ENCODE measurements at regions not wholly inside any gene's neighbourhood (a gene's known extent, or its start where the extent isn't known, plus 50 kb on each side); places are given as distances from the start of the nearest gene placed in this dataset.

GRCh38 chr5:67900514-67900913, 315.0 kb upstream of the PIK3R1 start:
- 96% methylated on average over 6 of the region's 6 CpGs for WGBS
- TF ChIP-seq RXRA (IDR thresholded peaks at IDR 0.05), result no peak
- TF ChIP-seq, protein P1, sequence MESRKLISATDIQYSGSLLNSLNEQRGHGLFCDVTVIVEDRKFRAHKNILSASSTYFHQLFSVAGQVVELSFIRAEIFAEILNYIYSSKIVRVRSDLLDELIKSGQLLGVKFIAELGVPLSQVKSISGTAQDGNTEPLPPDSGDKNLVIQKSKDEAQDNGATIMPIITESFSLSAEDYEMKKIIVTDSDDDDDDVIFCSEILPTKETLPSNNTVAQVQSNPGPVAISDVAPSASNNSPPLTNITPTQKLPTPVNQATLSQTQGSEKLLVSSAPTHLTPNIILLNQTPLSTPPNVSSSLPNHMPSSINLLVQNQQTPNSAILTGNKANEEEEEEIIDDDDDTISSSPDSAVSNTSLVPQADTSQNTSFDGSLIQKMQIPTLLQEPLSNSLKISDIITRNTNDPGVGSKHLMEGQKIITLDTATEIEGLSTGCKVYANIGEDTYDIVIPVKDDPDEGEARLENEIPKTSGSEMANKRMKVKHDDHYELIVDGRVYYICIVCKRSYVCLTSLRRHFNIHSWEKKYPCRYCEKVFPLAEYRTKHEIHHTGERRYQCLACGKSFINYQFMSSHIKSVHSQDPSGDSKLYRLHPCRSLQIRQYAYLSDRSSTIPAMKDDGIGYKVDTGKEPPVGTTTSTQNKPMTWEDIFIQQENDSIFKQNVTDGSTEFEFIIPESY (IDR thresholded peaks at IDR 0.05), result no peak
- no peak for TF ChIP-seq GABPA (IDR thresholded peaks at IDR 0.05 in 1 of 2, conservative IDR thresholded peaks at IDR 0.05 in 1 of 2)
- TF ChIP-seq EGR1 (IDR thresholded peaks at IDR 0.05; ENCODE audit: low read depth in 2 of 2), result no peak
- TF ChIP-seq JUND (IDR thresholded peaks at IDR 0.05), result no peak
- no peak for TF ChIP-seq FOXA1 (IDR thresholded peaks at IDR 0.05)
- TF ChIP-seq HNF4G (IDR thresholded peaks at IDR 0.05), result no peak
- TF ChIP-seq MAX (IDR thresholded peaks at IDR 0.05), result no peak
- TF ChIP-seq TAF1 (conservative IDR thresholded peaks at IDR 0.05), result no peak
- no peak for TF ChIP-seq FOXA2 (IDR thresholded peaks at IDR 0.05)
- TF ChIP-seq, protein P2, sequence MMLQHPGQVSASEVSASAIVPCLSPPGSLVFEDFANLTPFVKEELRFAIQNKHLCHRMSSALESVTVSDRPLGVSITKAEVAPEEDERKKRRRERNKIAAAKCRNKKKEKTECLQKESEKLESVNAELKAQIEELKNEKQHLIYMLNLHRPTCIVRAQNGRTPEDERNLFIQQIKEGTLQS (IDR thresholded peaks at IDR 0.05), result no peak
- TF ChIP-seq RAD21 (IDR thresholded peaks at IDR 0.05), result no peak
- TF ChIP-seq, protein P3, sequence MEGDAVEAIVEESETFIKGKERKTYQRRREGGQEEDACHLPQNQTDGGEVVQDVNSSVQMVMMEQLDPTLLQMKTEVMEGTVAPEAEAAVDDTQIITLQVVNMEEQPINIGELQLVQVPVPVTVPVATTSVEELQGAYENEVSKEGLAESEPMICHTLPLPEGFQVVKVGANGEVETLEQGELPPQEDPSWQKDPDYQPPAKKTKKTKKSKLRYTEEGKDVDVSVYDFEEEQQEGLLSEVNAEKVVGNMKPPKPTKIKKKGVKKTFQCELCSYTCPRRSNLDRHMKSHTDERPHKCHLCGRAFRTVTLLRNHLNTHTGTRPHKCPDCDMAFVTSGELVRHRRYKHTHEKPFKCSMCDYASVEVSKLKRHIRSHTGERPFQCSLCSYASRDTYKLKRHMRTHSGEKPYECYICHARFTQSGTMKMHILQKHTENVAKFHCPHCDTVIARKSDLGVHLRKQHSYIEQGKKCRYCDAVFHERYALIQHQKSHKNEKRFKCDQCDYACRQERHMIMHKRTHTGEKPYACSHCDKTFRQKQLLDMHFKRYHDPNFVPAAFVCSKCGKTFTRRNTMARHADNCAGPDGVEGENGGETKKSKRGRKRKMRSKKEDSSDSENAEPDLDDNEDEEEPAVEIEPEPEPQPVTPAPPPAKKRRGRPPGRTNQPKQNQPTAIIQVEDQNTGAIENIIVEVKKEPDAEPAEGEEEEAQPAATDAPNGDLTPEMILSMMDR (IDR thresholded peaks at IDR 0.05; ENCODE audit: low read depth, low read length, missing input control), result no peak
- no peak for TF ChIP-seq SP1 (IDR thresholded peaks at IDR 0.05)
- TF ChIP-seq HNF4A (conservative IDR thresholded peaks at IDR 0.05), result no peak
- no peak for TF ChIP-seq REST (IDR thresholded peaks at IDR 0.05)
- no peak for TF ChIP-seq YY1 (IDR thresholded peaks at IDR 0.05)
- TF ChIP-seq NR2F2 (IDR thresholded peaks at IDR 0.05), result no peak
- H3K36me3 ChIP-seq (ENCODE audit: control insufficient read depth in 4 of 4, insufficient read depth in 3 of 4, low read depth in 1 of 4, low read length in 3 of 4), result no peaks in the 10 kb centered on the region

More at GRCh38 chr5:67900514-67900913, 315.0 kb upstream of the PIK3R1 start:
- no peak for DNase-seq (ENCODE audit: low spot score)
- no peak overlapping the region for H3K27ac ChIP-seq (ENCODE audit: low read depth in 1 of 2, low read length in 2 of 2)
- peaks cover 0 to 3% (median 1%) of the 10 kb centered on the region in 4 donors for H3K9me3 ChIP-seq (ENCODE audit: control insufficient read depth in 4 of 4, low read length in 3 of 4)
- H3K9ac ChIP-seq (ENCODE audit: low read depth in 1 of 2, low read length in 2 of 2), result no peak overlapping the region
- no peak overlapping the region for H3K4me3 ChIP-seq (ENCODE audit: low read depth in 1 of 3, low read length in 3 of 3)
- H3K27me3 ChIP-seq (ENCODE audit: control insufficient read depth in 4 of 4, insufficient read depth in 4 of 4, low read length in 3 of 4), result no peaks in the 10 kb centered on the region
- H3K4me1 ChIP-seq (ENCODE audit: control insufficient read depth in 4 of 4, insufficient read depth in 4 of 4, low read length in 3 of 4), result peaks cover 3 to 12% (median 7%) of the 10 kb centered on the region in 4 donors

Measured in liver (tissue), 8 donors.